H1 (cell line): ENCODE measurements at regions not wholly inside any gene's neighbourhood (a gene's known extent, or its start where the extent isn't known, plus 50 kb on each side); places are given as distances from the start of the nearest gene placed in this dataset.

Source experiments
- CHD1 ChIP-seq: IDR thresholded peaks from 2 replicates; pipeline ENCODE4 v1.6.1; 2012; ENCODE audit warnings: low read depth, low read length, improper control_type of control experiment
- JUND ChIP-seq: IDR thresholded peaks from 2 replicates; pipeline ENCODE4 v1.6.1; 2011; ENCODE audit warnings: mild to moderate bottlenecking, improper control_type of control experiment, low read length
- KDM1A ChIP-seq: fragments of 200-600, 300-600 bp; sonication (generic); IDR thresholded peaks from 2 replicates; pipeline ENCODE4 v1.7.1; 2016; ENCODE audit warnings: mild to moderate bottlenecking, low read length, borderline replicate concordance
- NRF1 ChIP-seq: IDR thresholded peaks from 2 replicates; pipeline ENCODE4 v1.6.1; 2011; ENCODE audit warnings: mild to moderate bottlenecking, low read depth, low read length, improper control_type of control experiment
- RAD21 ChIP-seq, 2 experiments: IDR thresholded peaks in 1 of 2; conservative IDR thresholded peaks in 1 of 2; 2 replicates each; pipeline ENCODE4 v1.6.1; 2011; ENCODE audit warnings: low read depth in 2 of 2, low read length in 2 of 2, improper control_type of control experiment in 1 of 2, inconsistent platforms in 1 of 2, mild to moderate bottlenecking in 1 of 2, moderate library complexity in 1 of 2
- RFX5 ChIP-seq: IDR thresholded peaks from 2 replicates; pipeline ENCODE4 v1.6.1; 2011; ENCODE audit warnings: low read depth, low read length, improper control_type of control experiment, borderline replicate concordance
- SP1 ChIP-seq: IDR thresholded peaks from 2 replicates; pipeline ENCODE4 v1.6.1; 2011; ENCODE audit warnings: low read depth, low read length
- SP2 ChIP-seq: IDR thresholded peaks from 2 replicates; pipeline ENCODE4 v1.6.1; 2012; ENCODE audit warnings: mild to moderate bottlenecking, low read length, inconsistent platforms
- TAF1 ChIP-seq: IDR thresholded peaks from 2 replicates; pipeline ENCODE4 v1.6.1; 2011; ENCODE audit warnings: mild to moderate bottlenecking, low read depth, low read length
- ZNF274 ChIP-seq: IDR thresholded peaks from 2 replicates; pipeline ENCODE4 v1.7.0; 2012; ENCODE audit warnings: low read length, borderline replicate concordance; ENCODE audit errors: extremely low read depth
- TF ChIP-seq, protein P1 (sequence below), 3 experiments: IDR thresholded peaks; 1 replicate in 2 of 3; 2 replicates in 1 of 3; pipeline versions ENCODE4 v1.5.1 to v1.6.1; 2011; ENCODE audit warnings: low read length in 3 of 3, mild to moderate bottlenecking in 3 of 3, inconsistent platforms in 2 of 3, low read depth in 1 of 3, moderate library complexity in 1 of 3; ENCODE audit not compliant: insufficient read depth in 1 of 3; ENCODE audit errors: control extremely low read depth in 1 of 3
- TF ChIP-seq, protein P2 (sequence below): IDR thresholded peaks from 2 replicates; pipeline ENCODE4 v1.6.1; 2012; ENCODE audit warnings: inconsistent platforms

DNA sequence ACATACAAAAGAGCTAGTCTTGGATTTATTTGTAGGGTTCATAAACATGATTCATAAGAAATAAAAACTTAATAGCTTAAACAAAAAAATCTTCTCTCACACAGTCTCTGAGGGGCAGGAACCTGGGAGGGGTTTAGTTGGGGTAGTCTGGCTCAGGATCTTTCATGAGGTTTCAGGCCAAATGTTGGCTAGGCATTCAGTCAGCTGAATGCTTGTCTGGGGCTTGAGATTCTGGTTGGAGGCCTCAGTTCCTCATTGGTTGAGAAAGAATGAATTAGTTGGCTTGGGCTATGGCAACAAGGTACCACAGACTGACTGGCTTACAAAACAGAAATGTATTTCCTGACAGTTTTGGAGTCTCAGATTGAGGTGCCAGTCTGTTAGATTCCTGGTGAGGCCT lies 74.3 kb downstream of the ANKRD7 start:
- TF ChIP-seq, protein P1, sequence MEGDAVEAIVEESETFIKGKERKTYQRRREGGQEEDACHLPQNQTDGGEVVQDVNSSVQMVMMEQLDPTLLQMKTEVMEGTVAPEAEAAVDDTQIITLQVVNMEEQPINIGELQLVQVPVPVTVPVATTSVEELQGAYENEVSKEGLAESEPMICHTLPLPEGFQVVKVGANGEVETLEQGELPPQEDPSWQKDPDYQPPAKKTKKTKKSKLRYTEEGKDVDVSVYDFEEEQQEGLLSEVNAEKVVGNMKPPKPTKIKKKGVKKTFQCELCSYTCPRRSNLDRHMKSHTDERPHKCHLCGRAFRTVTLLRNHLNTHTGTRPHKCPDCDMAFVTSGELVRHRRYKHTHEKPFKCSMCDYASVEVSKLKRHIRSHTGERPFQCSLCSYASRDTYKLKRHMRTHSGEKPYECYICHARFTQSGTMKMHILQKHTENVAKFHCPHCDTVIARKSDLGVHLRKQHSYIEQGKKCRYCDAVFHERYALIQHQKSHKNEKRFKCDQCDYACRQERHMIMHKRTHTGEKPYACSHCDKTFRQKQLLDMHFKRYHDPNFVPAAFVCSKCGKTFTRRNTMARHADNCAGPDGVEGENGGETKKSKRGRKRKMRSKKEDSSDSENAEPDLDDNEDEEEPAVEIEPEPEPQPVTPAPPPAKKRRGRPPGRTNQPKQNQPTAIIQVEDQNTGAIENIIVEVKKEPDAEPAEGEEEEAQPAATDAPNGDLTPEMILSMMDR (IDR thresholded peaks at IDR 0.05; ENCODE audit: control extremely low read depth in 1 of 3, insufficient read depth in 1 of 3, low read depth in 1 of 3, low read length in 3 of 3), result no peak
- TF ChIP-seq TAF1 (no peak), KDM1A (no peak), JUND (no peak), RAD21 (IDR thresholded peaks at IDR 0.05 in 1 of 2, conservative IDR thresholded peaks at IDR 0.05 in 1 of 2; ENCODE audit: low read depth in 2 of 2, low read length in 2 of 2) (no peak), SP2 (no peak), CHD1 (no peak), NRF1 (no peak), ZNF274 (no peak), RFX5 (no peak), SP1 (no peak)
- TF ChIP-seq, protein P2, sequence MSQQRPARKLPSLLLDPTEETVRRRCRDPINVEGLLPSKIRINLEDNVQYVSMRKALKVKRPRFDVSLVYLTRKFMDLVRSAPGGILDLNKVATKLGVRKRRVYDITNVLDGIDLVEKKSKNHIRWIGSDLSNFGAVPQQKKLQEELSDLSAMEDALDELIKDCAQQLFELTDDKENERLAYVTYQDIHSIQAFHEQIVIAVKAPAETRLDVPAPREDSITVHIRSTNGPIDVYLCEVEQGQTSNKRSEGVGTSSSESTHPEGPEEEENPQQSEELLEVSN, result no peak
